GM12873 (cell line): ENCODE measurements at regions not wholly inside any gene's neighbourhood (a gene's known extent, or its start where the extent isn't known, plus 50 kb on each side); places are given as distances from the start of the nearest gene placed in this dataset.

Source experiments
- CTCF ChIP-seq: IDR thresholded peaks from 2 replicates; pipeline ENCODE4 v1.5.1; 2012; ENCODE audit warnings: low read depth, mild to moderate bottlenecking, moderate library complexity, low read length, control low read depth; ENCODE audit not compliant: insufficient read depth; ENCODE audit errors: missing control alignments

- TF ChIP-seq CTCF, result no peak
These were observed 2278.0 kb upstream of the PCDH20 start for GRCh38 chr13:63693696-63694095.

- TF ChIP-seq CTCF, result no peak
These were observed 2275.8 kb upstream of the PCDH20 start for GRCh38 chr13:63691474-63691873.

GRCh38 chr13:63690672-63691071, 2275.0 kb upstream of the PCDH20 start:
- TF ChIP-seq CTCF, result no peak

GRCh38 chr13:63684822-63685221, 2269.2 kb upstream of the PCDH20 start:
- no peak for TF ChIP-seq CTCF

GRCh38 chr13:63680704-63681103, 2265.1 kb upstream of the PCDH20 start:
- no peak for TF ChIP-seq CTCF

- no peak for TF ChIP-seq CTCF
These were observed 2255.6 kb upstream of the PCDH20 start for GRCh38 chr13:63671296-63671695.

GRCh38 chr13:63651394-63651793, 2235.7 kb upstream of the PCDH20 start:
- no peak for TF ChIP-seq CTCF
